Breast epithelium (tissue), 4 donors: ENCODE measurements at regions not wholly inside any gene's neighbourhood (a gene's known extent, or its start where the extent isn't known, plus 50 kb on each side); places are given as distances from the start of the nearest gene placed in this dataset.

Source experiments
- DNase-seq, 2 donors: peaks; one replicate each; pipeline ENCODE4 v3.0.0-alpha.2; 2019; ENCODE audit warnings: low spot score in 2 of 2
- H3K27ac ChIP-seq, 2 donors: fragments of 200-600 bp; sonication (generic) in 1 of 2; one replicate each; pipeline ENCODE4 v1.5.1; 2016 to 2019; ENCODE audit warnings: mild to moderate bottlenecking in 1 of 2
- H3K27me3 ChIP-seq, 2 donors: fragments of 200-600 bp; sonication (generic) in 1 of 2; one replicate each; pipeline versions ENCODE4 v1.5.1 to v1.6.0; 2017 to 2019; ENCODE audit warnings: control low read depth in 1 of 2, mild to moderate bottlenecking in 1 of 2
- H3K36me3 ChIP-seq: fragments of 200-600 bp; one replicate; pipeline ENCODE4 v1.5.1; 2019
- H3K4me1 ChIP-seq, 2 donors: fragments of 200-600 bp; sonication (generic); one replicate each; pipeline ENCODE4 v1.5.1; 2016 to 2019; ENCODE audit warnings: control low read depth in 1 of 2
- H3K4me3 ChIP-seq, 3 donors: fragments of 200-600 bp; sonication (generic); 1 replicate in 2 of 3; 2 replicates in 1 of 3; pipeline ENCODE4 v1.5.1; 2016 to 2019; ENCODE audit warnings: mild to moderate bottlenecking in 3 of 3, moderate library complexity in 2 of 3
- H3K9me3 ChIP-seq, 2 donors: fragments of 200-600 bp; sonication (generic) in 1 of 2; one replicate each; pipeline ENCODE4 v1.5.1; 2016 to 2019; ENCODE audit warnings: control low read depth in 1 of 2
- CTCF ChIP-seq, 3 donors: fragments of 450-650 bp; IDR thresholded peaks; one replicate each; pipeline ENCODE4 v1.5.1; 2016 to 2017; ENCODE audit warnings: antibody characterized with exemption in 3 of 3, mild to moderate bottlenecking in 3 of 3, moderate library complexity in 3 of 3
- POLR2A ChIP-seq: fragments of 450-650 bp; IDR thresholded peaks from one replicate; pipeline ENCODE4 v1.6.1; 2016; ENCODE audit warnings: antibody characterized with exemption, mild to moderate bottlenecking, moderate library complexity
- POLR2AphosphoS5 ChIP-seq, 3 donors: sonication (generic); formaldehyde crosslinking; IDR thresholded peaks; one replicate each; pipeline ENCODE4 v1.6.1; 2017; ENCODE audit warnings: antibody characterized with exemption in 3 of 3
- intact Hi-C: fragments of 100-400 bp; cut with DNase I; formaldehyde crosslinking; loops from one replicate; pipeline ENCODE4 v1.15.1; 2023; ENCODE audit warnings: low total_unique reads

- Histone ChIP-seq H3K27ac (no peak overlapping the region), H3K9me3 (no peaks in the 10 kb centered on the region), H3K27me3 (no peaks in the 10 kb centered on the region), H3K4me1 (no peaks in the 10 kb centered on the region), H3K36me3 (no peaks in the 10 kb centered on the region), H3K4me3 (no peak overlapping the region)
- intact Hi-C loops, result no loop called here
- TF ChIP-seq POLR2A (no peak), CTCF (IDR thresholded peaks at IDR 0.05) (no peak), POLR2AphosphoS5 (IDR thresholded peaks at IDR 0.05) (no peak)
- no peak for DNase-seq
These were observed 140.3 kb downstream of the MAT2B start for GRCh38 chr5:163645421-163646416.

- Histone ChIP-seq H3K4me3 (no peak overlapping the region), H3K36me3 (no peaks in the 10 kb centered on the region), H3K9me3 (peaks cover 0 to 6% of the 10 kb centered on the region in 2 donors), H3K27me3 (no peaks in the 10 kb centered on the region), H3K4me1 (no peaks in the 10 kb centered on the region), H3K27ac (no peak overlapping the region)
- no peak for TF ChIP-seq POLR2A
- TF ChIP-seq CTCF (IDR thresholded peaks at IDR 0.05), result no peak
- TF ChIP-seq POLR2AphosphoS5 (IDR thresholded peaks at IDR 0.05), result no peak
- intact Hi-C loops, result no loop called here
- no peak for DNase-seq
These were observed 144.1 kb downstream of the MAT2B start for GRCh38 chr5:163649514-163649913.

GRCh38 chr5:163653526-163653925 is 148.1 kb downstream of the MAT2B start:
- no peak for TF ChIP-seq POLR2AphosphoS5 (IDR thresholded peaks at IDR 0.05)
- TF ChIP-seq CTCF (IDR thresholded peaks at IDR 0.05), result no peak
- TF ChIP-seq POLR2A, result no peak
- no peaks in the 10 kb centered on the region for H3K36me3 ChIP-seq
- no peaks in the 10 kb centered on the region for H3K27me3 ChIP-seq
- H3K9me3 ChIP-seq, result peaks cover 0 to 6% of the 10 kb centered on the region in 2 donors
- DNase-seq, result no peak
- intact Hi-C loops, result no loop called here
- H3K4me3 ChIP-seq, result no peak overlapping the region
- no peaks in the 10 kb centered on the region for H3K4me1 ChIP-seq
- H3K27ac ChIP-seq, result no peak overlapping the region

- Histone ChIP-seq H3K27me3 (no peaks in the 10 kb centered on the region), H3K27ac (no peak overlapping the region), H3K4me3 (no peak overlapping the region), H3K9me3 (peaks cover 0 to under 1% of the 10 kb centered on the region in 2 donors), H3K4me1 (no peaks in the 10 kb centered on the region), H3K36me3 (no peaks in the 10 kb centered on the region)
- no peak for DNase-seq
- TF ChIP-seq POLR2A (no peak), POLR2AphosphoS5 (IDR thresholded peaks at IDR 0.05) (no peak), CTCF (IDR thresholded peaks at IDR 0.05) (no peak)
- intact Hi-C loops, result no loop called here
These were observed 153.5 kb downstream of the MAT2B start for GRCh38 chr5:163658702-163659567.

GRCh38 chr5:163659568-163659902 is 154.1 kb downstream of the MAT2B start:
- DNase-seq, result no peak
- Histone ChIP-seq H3K27me3 (no peaks in the 10 kb centered on the region), H3K36me3 (no peaks in the 10 kb centered on the region), H3K27ac (no peak overlapping the region), H3K4me3 (no peak overlapping the region), H3K9me3 (no peaks in the 10 kb centered on the region), H3K4me1 (no peaks in the 10 kb centered on the region)
- TF ChIP-seq CTCF (IDR thresholded peaks at IDR 0.05) (no peak), POLR2AphosphoS5 (IDR thresholded peaks at IDR 0.05) (no peak), POLR2A (no peak)
- intact Hi-C loops, result no loop called here
